Kasumi-1 (cell line): ENCODE measurements at regions not wholly inside any gene's neighbourhood (a gene's known extent, or its start where the extent isn't known, plus 50 kb on each side); places are given as distances from the start of the nearest gene placed in this dataset.
A peak's percentile ranks its signal among the peaks of the same experiment; 100 is the strongest.

ENCODE experiments used
- DNase-seq, 2 experiments: peaks; one replicate each; lab custom pipeline; 2025; lab: John Stamatoyannopoulos, UW

- DNase-seq, result no peak
Observed at GRCh38 chr13:40077396-40078027, 422.1 kb downstream of the COG6 start.

- no peak for DNase-seq
Observed at GRCh38 chr13:40079721-40080120, 424.3 kb downstream of the COG6 start.

GRCh38 chr13:40080676-40081075 is 425.2 kb downstream of the COG6 start:
- DNase-seq, result no peak

GRCh38 chr13:40082639-40083038 is 427.2 kb downstream of the COG6 start:
- no peak for DNase-seq

GRCh38 chr13:40083841-40084240 is 428.4 kb downstream of the COG6 start:
- no peak for DNase-seq

DNA sequence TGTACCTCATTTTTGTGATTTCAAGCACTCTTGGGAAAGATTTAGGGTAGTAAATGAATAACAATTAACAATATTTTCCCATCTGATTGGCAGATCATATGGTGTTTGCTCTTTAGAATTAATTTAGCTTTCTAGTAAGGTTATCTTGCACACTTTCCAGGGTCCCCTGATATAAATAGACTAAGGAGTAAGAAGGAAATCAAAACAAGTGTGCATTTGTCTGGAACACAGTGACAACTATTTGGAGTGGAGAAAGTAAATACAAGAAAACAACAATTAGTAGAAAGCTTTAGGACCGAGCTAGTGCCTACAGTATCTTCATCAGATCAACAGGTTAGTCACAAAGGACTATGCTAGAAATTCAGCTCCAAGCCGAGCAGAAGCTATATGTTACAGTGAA is 429.5 kb downstream of the COG6 start:
- no peak for DNase-seq

GRCh38 chr13:40087091-40088002 is 431.9 kb downstream of the COG6 start:
- no peak for DNase-seq

GRCh38 chr13:40094056-40094455 is 438.6 kb downstream of the COG6 start:
- DNase-seq, result no peak

DNA sequence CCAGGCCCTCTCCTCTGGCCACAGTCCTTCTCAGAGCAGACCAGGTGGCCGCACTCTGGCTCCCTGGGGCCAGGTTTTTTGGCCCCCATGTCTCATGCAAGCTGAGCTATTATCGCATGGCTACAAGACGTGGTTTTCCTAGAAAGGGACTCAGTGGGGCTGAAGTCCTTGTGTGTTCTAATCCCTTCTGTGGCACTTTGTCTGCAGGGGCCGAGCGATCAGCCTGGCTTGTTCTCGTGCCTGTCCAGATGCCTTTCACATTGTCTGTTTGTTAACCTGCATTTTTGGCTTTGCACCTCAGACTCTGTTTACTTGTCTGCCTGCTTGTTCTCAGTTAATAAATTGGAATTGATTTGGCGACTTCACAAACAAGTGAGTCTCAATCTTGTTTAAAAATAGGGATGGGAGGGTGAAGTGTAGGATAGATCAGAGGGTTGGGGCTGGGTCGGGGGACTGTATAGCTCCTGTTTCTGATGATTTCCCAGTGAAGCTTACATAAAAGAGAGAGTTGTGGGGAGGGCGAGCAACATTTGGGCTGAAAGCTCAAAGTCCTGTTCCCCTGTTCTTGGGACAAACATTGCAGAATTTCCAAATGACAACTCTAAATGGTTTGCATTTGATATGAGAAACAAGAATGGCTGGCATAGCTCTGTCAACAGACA is 440.4 kb downstream of the COG6 start:
- no peak for DNase-seq

GRCh38 chr13:40096357-40096901 is 441.0 kb downstream of the COG6 start:
- DNase-seq, result no peak

- DNase-seq, result no peak
Observed at GRCh38 chr13:40098246-40098645, 442.8 kb downstream of the COG6 start.

- no peak for DNase-seq
Observed at GRCh38 chr13:40101708-40102359, 446.4 kb downstream of the COG6 start.

DNA sequence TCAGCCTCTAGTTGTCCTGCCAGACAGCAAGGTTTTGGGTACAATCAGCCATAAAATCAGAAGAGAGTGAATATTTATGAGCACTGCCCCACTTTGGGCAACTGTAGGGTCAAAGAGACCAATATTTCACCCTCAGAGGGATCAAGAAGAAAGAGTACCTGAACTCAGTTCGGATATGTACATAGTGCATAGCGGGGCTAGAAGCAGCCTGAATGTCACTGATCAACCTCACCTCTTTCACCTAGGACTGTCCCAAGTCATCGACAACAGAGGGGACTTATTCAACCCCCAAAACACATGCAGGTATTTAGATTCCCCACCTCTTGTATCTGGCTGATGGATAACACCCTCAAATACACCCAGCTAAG is 446.9 kb downstream of the COG6 start:
- DNase-seq, result no peak

GRCh38 chr13:40102854-40103253 is 447.4 kb downstream of the COG6 start:
- DNase-seq, result no peak

DNA sequence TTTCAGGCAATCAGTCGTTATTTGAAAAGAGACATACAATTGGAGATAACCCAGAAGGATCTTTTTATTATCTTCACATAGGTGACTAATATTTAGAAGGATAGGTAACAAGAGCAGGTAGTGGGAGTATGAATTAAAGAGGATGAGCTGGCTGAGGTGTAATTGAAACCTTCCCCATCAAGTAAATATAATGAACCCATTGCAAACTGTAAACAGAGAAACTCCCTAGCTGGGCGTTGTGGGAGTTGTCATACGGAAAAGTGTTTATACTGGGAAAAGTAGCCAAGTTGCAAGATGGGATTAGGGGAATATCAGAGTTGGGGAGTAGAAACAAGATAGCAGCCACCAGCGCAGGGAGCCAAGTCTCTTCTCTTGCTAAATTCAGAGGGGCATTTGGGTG is 448.4 kb downstream of the COG6 start:
- no peak for DNase-seq

GRCh38 chr13:40105231-40105630 is 449.8 kb downstream of the COG6 start:
- no peak for DNase-seq

DNA sequence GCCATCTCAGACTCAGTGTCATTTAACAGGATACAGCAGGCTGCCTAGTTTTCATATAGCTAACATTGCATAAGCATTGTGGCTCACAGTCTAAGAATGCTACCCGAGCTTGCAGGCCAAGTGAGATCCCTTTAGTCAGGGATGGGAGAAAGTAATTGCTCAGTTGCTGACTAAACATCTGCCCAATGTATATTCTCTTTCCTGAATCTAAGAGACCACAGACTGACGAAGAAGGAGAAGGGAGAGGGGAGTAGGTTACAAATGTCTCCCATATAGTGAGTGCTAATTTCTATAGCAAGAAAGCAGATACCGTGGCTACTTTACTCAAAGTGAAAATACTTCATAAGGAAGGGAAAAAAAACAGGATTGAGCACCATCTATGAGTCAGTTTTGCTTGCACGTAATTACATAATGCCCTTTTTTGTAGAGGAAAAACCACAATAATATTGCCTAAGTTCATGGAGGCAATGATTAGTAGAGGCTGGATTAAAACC is 453.9 kb downstream of the COG6 start:
- peak in 1 of 2 experiments; percentile 1 for DNase-seq

DNA sequence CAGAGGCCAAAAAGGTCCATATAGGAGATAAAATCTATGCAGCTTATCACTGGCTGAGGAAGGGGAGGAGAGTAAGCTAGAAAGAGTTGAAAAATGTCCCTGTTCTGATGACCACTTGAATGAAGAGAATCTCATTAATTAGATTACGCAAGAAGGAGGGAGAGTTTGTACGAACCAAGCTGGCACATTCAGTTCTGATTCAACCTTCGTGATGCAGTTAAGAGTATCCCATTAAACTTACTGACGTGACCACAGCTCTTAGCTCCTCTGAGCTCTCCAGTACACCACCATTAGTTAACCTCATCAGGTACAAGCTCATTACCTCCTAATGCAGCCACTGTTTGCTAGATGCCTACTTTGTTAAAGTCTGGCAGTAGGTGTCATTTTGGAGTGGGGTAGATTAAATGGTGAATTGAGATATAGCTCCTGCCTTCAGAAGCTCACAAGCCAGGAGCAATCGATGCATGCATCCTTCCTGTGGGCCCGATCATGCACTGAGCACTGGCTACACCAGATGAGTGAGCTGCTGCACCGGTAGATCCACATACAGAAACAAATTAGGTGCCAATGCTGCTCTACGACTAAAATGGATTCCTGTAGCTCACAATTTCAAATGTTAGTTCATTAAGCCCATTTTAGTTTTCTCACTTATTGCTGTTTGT is 458.3 kb downstream of the COG6 start:
- no peak for DNase-seq

DNA sequence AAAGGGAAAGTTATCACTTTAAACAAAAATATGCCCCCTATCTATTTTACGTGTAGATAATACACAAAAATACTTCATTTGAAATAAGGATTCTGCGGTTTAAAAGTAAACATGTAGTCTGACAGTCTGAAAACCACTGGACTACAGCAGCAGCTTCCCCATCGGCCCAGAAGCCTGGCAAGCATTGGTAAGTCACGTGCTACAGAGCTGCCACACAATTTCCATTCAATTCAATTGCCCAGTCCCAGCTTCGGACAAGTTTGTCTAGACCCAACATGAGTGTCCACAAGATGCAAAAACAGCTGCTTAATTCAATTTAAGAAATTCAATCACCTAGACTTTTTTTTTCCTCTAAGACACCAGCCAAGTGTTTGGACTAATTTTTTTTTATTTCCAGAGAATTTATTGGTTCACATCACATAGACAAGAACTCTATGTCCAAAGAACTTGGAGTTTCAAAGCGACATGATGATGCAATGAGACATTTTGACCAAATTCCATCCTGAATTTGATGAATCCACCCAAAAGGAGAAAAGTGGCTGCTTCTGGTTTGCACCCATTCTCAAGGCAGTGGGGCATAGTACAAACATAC is 458.9 kb downstream of the COG6 start:
- no peak for DNase-seq

DNA sequence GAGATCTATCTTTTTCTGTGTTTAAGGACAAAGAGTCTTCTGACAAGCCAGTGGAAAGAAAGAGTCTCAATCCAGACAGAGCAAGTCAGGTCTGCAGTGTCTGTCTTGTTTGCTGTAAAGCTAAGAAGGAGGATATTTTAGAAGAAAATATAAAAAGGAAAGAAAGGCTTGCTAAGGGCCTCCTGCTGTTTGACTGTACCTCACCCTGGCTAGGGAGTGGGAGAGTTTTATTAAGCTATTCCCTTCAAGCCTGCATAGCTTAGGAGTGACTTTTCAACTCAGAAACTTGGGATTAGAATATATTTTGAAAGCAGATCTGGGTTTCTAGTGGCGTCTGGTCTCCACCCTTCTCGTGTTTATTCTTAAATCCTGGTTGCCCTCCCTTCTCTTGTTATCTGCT is 460.0 kb downstream of the COG6 start:
- no peak for DNase-seq

GRCh38 chr13:40116008-40116407 is 460.5 kb downstream of the COG6 start:
- no peak for DNase-seq
